MG63 (cell line): ENCODE measurements at regions not wholly inside any gene's neighbourhood (a gene's known extent, or its start where the extent isn't known, plus 50 kb on each side); places are given as distances from the start of the nearest gene placed in this dataset.
"Not testable (repeated sequence)": the region's sequence is repeated elsewhere in the genome, so short reads cannot be mapped to it uniquely, and the experiment has no call there.

Experiments used
- DNase-seq: peaks from one replicate; pipeline ENCODE4 v3.0.0-alpha.2; 2020
- H3K27me3 ChIP-seq: fragments of 250-450 bp; sonication (Bioruptor Pico); 2 replicates; pipeline ENCODE4 v1.5.1; 2020; ENCODE audit warnings: mild to moderate bottlenecking, moderate library complexity
- H3K36me3 ChIP-seq: fragments of 250-450 bp; sonication (Bioruptor Pico); 2 replicates; pipeline ENCODE4 v1.5.1; 2020; ENCODE audit warnings: mild to moderate bottlenecking, moderate library complexity
- H3K4me3 ChIP-seq: fragments of 250-450 bp; sonication (Bioruptor Pico); 2 replicates; pipeline ENCODE4 v1.5.1; 2020; ENCODE audit warnings: mild to moderate bottlenecking, moderate library complexity
- H3K9me3 ChIP-seq: fragments of 250-450 bp; sonication (Bioruptor Pico); 2 replicates; pipeline ENCODE4 v1.5.1; 2020; ENCODE audit warnings: mild to moderate bottlenecking, moderate library complexity

- no peaks in the 10 kb centered on the region for H3K27me3 ChIP-seq
- H3K9me3 ChIP-seq: no peaks in the 10 kb centered on the region
- H3K4me3 ChIP-seq: peak overlapping the region; percentile 14
- H3K36me3 ChIP-seq: no peaks in the 10 kb centered on the region
- DNase-seq: peak; percentile 59
Observed at GRCh38 chr15:87477737-87478686, 778.5 kb downstream of the NTRK3 start.

GRCh38 chr15:87477026-87477425 lies 779.5 kb downstream of the NTRK3 start:
- DNase-seq: no peak

GRCh38 chr15:87470923-87471322 lies 785.6 kb downstream of the NTRK3 start:
- Histone ChIP-seq H3K4me3 (no peak overlapping the region), H3K27me3 (no peaks in the 10 kb centered on the region), H3K36me3 (no peaks in the 10 kb centered on the region), H3K9me3 (no peaks in the 10 kb centered on the region)
- DNase-seq: no peak

More at GRCh38 chr15:87477026-87477425, 779.5 kb downstream of the NTRK3 start:
- Histone ChIP-seq H3K36me3 (no peaks in the 10 kb centered on the region), H3K9me3 (no peaks in the 10 kb centered on the region), H3K4me3 (no peak overlapping the region), H3K27me3 (no peaks in the 10 kb centered on the region)

GRCh38 chr15:87463956-87464355 lies 792.6 kb downstream of the NTRK3 start:
- not testable (repeated sequence) for H3K9me3 ChIP-seq, H3K36me3 ChIP-seq, DNase-seq, H3K27me3 ChIP-seq, H3K4me3 ChIP-seq

GRCh38 chr15:87461631-87462030 lies 794.9 kb downstream of the NTRK3 start:
- no peaks in the 10 kb centered on the region for H3K9me3 ChIP-seq
- no peak for DNase-seq
- no peaks in the 10 kb centered on the region for H3K27me3 ChIP-seq
- H3K4me3 ChIP-seq: no peak overlapping the region
- H3K36me3 ChIP-seq: no peaks in the 10 kb centered on the region

- Histone ChIP-seq H3K27me3 (no peaks in the 10 kb centered on the region), H3K9me3 (no peaks in the 10 kb centered on the region)
Observed at GRCh38 chr15:87454860-87455259, 801.7 kb downstream of the NTRK3 start.

GRCh38 chr15:87450314-87450713 lies 806.2 kb downstream of the NTRK3 start:
- no peaks in the 10 kb centered on the region for H3K36me3 ChIP-seq
- H3K9me3 ChIP-seq: no peaks in the 10 kb centered on the region
- H3K27me3 ChIP-seq: no peaks in the 10 kb centered on the region
- H3K4me3 ChIP-seq: no peak overlapping the region
- no peak for DNase-seq

More at GRCh38 chr15:87454860-87455259, 801.7 kb downstream of the NTRK3 start:
- no peak for DNase-seq
- no peaks in the 10 kb centered on the region for H3K36me3 ChIP-seq
- H3K4me3 ChIP-seq: no peak overlapping the region

GRCh38 chr15:87439090-87439489 lies 817.4 kb downstream of the NTRK3 start:
- DNase-seq: no peak
- Histone ChIP-seq H3K27me3 (no peaks in the 10 kb centered on the region; the same call in 1 of the 2 replicates), H3K9me3 (peaks cover 2% of the 10 kb centered on the region; the same call in 1 of the 2 replicates), H3K36me3 (no peaks in the 10 kb centered on the region), H3K4me3 (no peak overlapping the region)

- H3K4me3 ChIP-seq: no peak overlapping the region
- H3K9me3 ChIP-seq: peaks cover 2% of the 10 kb centered on the region; the same call in 1 of the 2 replicates
- H3K36me3 ChIP-seq: no peaks in the 10 kb centered on the region
- H3K27me3 ChIP-seq: no peaks in the 10 kb centered on the region; the same call in 1 of the 2 replicates
- DNase-seq: no peak
Observed at GRCh38 chr15:87433871-87434270, 822.7 kb downstream of the NTRK3 start.

- no peaks in the 10 kb centered on the region for H3K27me3 ChIP-seq
- H3K9me3 ChIP-seq: no peaks in the 10 kb centered on the region
- no peak for DNase-seq
- H3K4me3 ChIP-seq: no peak overlapping the region
- H3K36me3 ChIP-seq: no peaks in the 10 kb centered on the region
Observed at GRCh38 chr15:87429754-87430153, 826.8 kb downstream of the NTRK3 start.

- Histone ChIP-seq H3K27me3 (no peaks in the 10 kb centered on the region), H3K4me3 (no peak overlapping the region), H3K9me3 (no peaks in the 10 kb centered on the region), H3K36me3 (no peaks in the 10 kb centered on the region)
- DNase-seq: no peak
Observed at GRCh38 chr15:87420017-87420416, 836.5 kb downstream of the NTRK3 start.

- no peaks in the 10 kb centered on the region for H3K36me3 ChIP-seq
- H3K4me3 ChIP-seq: no peak overlapping the region
- no peaks in the 10 kb centered on the region for H3K9me3 ChIP-seq
- no peak for DNase-seq
- H3K27me3 ChIP-seq: no peaks in the 10 kb centered on the region
Observed at GRCh38 chr15:87419344-87419743, 837.2 kb downstream of the NTRK3 start.

GRCh38 chr15:87416591-87417257 lies 839.8 kb downstream of the NTRK3 start:
- no peaks in the 10 kb centered on the region for H3K27me3 ChIP-seq
- no peak for DNase-seq
- no peak overlapping the region for H3K4me3 ChIP-seq
- no peaks in the 10 kb centered on the region for H3K36me3 ChIP-seq
- H3K9me3 ChIP-seq: no peaks in the 10 kb centered on the region

- Histone ChIP-seq H3K4me3 (no peak overlapping the region), H3K9me3 (no peaks in the 10 kb centered on the region), H3K27me3 (no peaks in the 10 kb centered on the region; the same call in 1 of the 2 replicates), H3K36me3 (no peaks in the 10 kb centered on the region)
- no peak for DNase-seq
Observed at GRCh38 chr15:87408902-87409301, 847.6 kb downstream of the NTRK3 start.

GRCh38 chr15:87403973-87404372 lies 852.6 kb downstream of the NTRK3 start:
- Histone ChIP-seq H3K4me3 (no peak overlapping the region), H3K27me3 (no peaks in the 10 kb centered on the region; the same call in 1 of the 2 replicates), H3K9me3 (no peaks in the 10 kb centered on the region), H3K36me3 (no peaks in the 10 kb centered on the region)
- no peak for DNase-seq

GRCh38 chr15:87401973-87402372 lies 854.6 kb downstream of the NTRK3 start:
- no peaks in the 10 kb centered on the region for H3K27me3 ChIP-seq
- DNase-seq: no peak
- H3K9me3 ChIP-seq: no peaks in the 10 kb centered on the region
- H3K4me3 ChIP-seq: no peak overlapping the region
- no peaks in the 10 kb centered on the region for H3K36me3 ChIP-seq

GRCh38 chr15:87394676-87395075 lies 861.9 kb downstream of the NTRK3 start:
- no peak for DNase-seq
- no peak overlapping the region for H3K4me3 ChIP-seq
- no peaks in the 10 kb centered on the region for H3K36me3 ChIP-seq
- no peaks in the 10 kb centered on the region for H3K9me3 ChIP-seq
- H3K27me3 ChIP-seq: no peaks in the 10 kb centered on the region
